ENCODE measurements at regions not wholly inside any gene's neighbourhood (a gene's known extent, or its start where the extent isn't known, plus 50 kb on each side); places are given as distances from the start of the nearest gene placed in this dataset.

DNA sequence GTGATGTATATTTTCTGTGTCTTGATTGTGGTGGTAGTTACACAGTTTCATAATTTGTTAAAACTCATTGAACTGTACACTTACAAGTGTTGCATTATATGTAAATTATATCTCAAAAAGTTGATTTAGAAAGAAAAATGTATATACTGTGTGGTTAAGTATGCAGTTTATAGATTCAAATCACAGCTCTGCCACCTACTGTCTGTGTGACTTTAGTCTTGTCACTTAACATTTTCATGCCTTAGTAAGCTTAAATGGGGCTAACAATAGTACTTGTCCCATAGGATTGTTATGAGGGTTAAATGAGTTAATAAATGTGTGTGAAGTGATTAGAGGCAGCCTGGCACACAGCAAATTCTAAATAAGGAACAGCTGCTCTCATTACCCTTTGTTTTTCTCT lies 120.9 kb upstream of the P2RY1 start:
- DNase-seq (ENCODE audit: low read depth, low spot score): no peak

GRCh38 chr3:152714507-152714906 lies 120.4 kb upstream of the P2RY1 start:
- DNase-seq (ENCODE audit: low read depth, low spot score): no peak

DNA sequence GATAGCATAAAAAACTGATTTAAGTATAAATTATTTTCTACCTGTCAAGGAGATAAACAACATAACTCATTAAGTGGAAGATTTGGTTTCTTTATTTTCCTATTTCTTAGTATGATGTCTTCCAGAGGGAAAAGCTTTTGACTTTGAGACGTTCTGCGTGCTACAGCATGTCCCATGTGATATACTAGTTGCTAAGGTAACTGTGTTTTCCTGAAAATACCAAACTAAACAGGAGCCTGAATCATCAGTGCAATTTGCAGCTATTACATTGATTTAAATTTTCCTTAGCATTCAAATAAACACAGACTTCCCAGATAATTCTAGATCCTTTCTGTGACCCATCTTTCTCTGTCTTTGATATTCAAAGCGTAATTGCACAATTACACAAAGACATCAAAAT lies 117.7 kb upstream of the P2RY1 start:
- no peak for DNase-seq (ENCODE audit: low read depth, low spot score)

GRCh38 chr3:152718810-152719209 lies 116.1 kb upstream of the P2RY1 start:
- DNase-seq (ENCODE audit: low read depth, low spot score): no peak

DNA sequence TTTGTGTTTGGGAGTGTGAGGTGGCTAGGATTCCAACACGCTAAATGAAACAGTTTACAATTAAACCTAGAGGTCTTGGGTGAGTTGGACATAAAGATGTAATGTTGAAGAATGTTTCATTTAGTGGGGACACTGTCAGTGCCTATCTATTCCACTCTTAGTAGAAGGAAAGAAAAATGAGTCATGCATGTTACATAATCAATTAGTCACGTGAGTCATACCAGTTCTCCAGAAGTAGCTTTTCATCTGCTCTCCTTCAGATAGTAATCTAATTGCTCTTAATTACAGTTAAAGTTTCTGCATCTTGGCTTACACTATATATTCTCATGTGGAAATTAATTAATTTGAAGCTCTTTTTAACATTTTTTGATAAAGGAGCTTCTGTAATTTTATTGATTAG lies 115.7 kb upstream of the P2RY1 start:
- DNase-seq (ENCODE audit: low read depth, low spot score): no peak

DNA sequence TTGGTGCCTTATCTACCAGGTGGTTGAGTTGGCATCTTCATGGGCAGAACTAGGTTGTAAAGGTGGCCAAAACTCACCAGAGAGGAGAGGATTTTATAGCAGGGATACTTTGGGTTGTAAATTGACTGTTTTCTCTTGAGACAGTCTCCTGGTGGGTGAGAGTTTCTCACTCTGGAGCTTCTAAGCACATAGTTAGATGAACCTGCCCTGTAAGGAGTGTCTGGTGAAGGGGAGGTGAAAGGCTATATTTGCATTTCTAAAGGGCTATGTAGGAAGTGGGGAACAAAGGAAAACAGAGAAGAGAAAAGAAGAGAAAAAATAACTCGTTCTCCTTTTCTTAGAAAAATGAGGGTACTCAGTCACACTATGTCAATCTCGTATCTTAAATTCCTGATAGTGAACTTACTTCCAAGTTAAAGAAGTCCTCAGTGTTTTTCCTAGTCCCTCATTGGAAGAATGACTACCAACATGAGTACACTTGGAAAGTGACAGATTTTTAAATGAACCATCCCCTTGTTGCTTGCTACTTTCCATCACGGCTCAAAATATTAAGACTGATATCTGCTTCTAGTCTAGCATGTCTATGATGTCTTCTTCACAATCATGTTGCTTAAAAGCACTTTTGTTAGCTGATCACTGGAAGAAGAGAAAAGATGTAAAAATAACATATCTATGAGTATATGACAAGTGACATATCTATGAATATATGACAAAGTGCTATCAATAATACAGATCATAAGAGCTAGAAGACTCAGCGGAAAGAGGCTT lies 113.8 kb upstream of the P2RY1 start:
- DNase-seq (ENCODE audit: low read depth, low spot score): no peak

DNA sequence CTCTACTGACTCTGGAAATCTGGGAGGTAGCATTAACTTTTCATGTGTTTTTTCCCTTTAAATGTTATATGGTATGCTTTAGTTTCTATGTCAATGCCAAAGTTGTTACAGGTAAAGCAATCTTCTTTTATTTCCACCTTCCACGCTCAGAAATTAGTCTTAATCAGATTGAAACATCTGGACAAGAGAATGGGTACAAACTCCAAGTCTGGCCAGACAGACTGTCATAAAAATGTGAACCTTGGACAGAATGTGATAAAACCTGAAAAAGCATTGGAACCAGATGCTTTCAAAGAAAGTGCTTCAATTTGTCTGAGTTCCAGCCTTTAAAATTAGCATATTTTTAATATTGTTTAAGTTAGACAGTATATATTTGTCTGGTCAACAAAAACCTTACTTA lies 110.7 kb upstream of the P2RY1 start:
- no peak for DNase-seq (ENCODE audit: low read depth, low spot score)

DNA sequence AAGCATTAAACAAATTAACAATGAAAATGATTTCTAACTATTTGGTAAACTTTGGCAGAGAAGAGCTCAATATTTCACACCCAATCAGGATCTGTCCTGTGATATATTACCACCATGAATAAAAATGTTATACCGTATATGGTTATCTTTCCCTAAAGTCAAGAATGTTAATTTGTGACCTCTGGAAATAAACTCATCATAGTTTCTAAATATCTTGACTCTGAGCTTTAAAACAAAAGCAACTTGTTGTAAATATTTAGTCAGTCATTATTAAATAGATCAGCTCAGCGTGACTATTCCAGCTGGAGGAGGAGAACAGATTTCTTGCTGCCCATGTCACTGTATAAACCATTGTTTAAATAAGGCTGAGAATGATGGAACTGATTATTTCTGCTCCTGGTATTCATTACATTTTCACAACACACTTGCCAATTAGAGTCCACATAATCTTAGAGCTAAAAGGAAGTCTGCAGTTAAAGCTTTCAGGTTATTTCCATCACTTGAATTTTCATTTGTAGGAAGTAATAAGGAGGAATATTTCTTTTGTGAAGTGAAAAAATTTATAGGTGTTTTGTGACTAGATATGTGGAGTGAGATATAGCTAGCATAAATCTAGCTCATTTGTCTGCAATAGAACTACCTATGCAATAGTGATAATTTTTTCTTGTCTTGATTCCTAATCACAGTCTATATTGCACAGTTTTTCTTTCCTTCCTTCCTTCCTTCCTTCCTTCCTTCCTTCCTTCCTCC lies 106.5 kb upstream of the P2RY1 start:
- DNase-seq (ENCODE audit: low read depth, low spot score): no peak

DNA sequence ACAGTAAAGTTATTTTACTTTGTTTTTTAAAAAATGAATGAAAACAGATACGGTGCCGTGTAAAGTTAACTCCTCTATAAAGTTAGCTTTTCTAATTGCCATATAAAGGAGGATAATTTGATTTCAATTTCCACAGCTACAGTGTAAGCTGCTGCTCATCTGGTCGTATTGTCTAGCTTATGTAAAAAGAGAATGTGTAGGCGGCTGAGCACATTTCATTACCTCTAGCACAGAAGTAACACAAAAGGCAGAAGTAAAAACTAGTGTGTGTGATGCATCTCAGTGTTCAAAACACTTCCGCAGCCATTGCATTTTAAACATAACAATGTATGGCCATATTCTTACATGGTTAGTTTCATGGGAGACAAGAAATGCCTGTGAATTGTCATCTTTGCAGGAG lies 105.0 kb upstream of the P2RY1 start:
- DNase-seq (ENCODE audit: low read depth, low spot score): no peak

DNA sequence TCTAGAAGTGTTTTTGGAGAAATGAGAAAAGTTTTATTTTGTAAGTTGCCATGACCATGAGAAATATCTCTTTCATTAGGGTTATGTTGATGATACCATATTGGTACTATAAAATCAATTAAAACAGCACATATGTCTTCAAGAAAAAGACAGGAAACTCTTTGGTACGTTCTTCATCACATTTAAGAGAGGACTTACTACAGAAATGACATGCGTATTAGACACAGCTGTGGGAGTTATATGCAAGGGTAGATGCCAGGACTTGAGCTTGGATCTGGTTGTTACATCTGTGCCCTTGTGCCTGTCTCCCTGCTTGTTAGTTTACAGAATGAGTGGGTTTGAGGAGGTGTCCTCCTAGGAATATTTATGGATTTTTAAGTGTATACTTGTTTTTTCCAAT lies 103.4 kb upstream of the P2RY1 start:
- DNase-seq (ENCODE audit: low read depth, low spot score): no peak

GRCh38 chr3:152733584-152734119 lies 101.3 kb upstream of the P2RY1 start:
- no peak for DNase-seq (ENCODE audit: low read depth, low spot score)

- no peak for DNase-seq (ENCODE audit: low read depth, low spot score)
Observed at GRCh38 chr3:152737021-152737908, 97.7 kb upstream of the P2RY1 start.

DNA sequence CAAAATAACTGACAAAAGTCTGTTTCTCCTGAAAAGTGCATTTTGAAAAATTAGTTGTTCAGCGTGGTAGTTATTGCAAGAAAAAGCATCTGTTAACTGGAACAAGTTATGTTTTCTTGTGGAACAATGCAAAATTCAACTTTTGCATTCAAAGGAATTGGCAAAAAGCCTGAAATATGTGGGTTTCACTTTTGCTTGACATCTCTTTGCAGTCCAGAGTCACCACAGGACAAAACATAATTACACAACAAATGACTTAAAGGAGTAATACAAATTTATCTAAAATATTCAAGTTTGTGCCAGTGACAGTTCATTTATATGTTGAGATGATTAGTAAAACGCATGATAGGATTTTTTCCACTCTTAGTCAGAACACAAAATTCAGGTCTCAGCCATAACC lies 96.3 kb upstream of the P2RY1 start:
- no peak for DNase-seq (ENCODE audit: low read depth, low spot score)

GRCh38 chr3:152742368-152743347 lies 92.3 kb upstream of the P2RY1 start:
- DNase-seq (ENCODE audit: low read depth, low spot score): no peak

GRCh38 chr3:152745646-152746045 lies 89.3 kb upstream of the P2RY1 start:
- DNase-seq (ENCODE audit: low read depth, low spot score): no peak

GRCh38 chr3:152754303-152754702 lies 80.6 kb upstream of the P2RY1 start:
- DNase-seq (ENCODE audit: low read depth, low spot score): no peak

- no peak for DNase-seq (ENCODE audit: low read depth, low spot score)
Observed at GRCh38 chr3:152756807-152757206, 78.1 kb upstream of the P2RY1 start.

GRCh38 chr3:152760024-152760563 lies 74.8 kb upstream of the P2RY1 start:
- no peak for DNase-seq (ENCODE audit: low read depth, low spot score)

- DNase-seq (ENCODE audit: low read depth, low spot score): no peak
Observed at GRCh38 chr3:152760591-152760990, 74.3 kb upstream of the P2RY1 start.

- DNase-seq (ENCODE audit: low read depth, low spot score): no peak
Observed at GRCh38 chr3:152768478-152768877, 66.5 kb upstream of the P2RY1 start.

All from pulmonary artery endothelial cell (primary cell).